Umbilical cord (tissue), 1 donor: ENCODE measurements at regions not wholly inside any gene's neighbourhood (a gene's known extent, or its start where the extent isn't known, plus 50 kb on each side); places are given as distances from the start of the nearest gene placed in this dataset.
A peak's percentile ranks its signal among the peaks of the same experiment; 100 is the strongest.
"Not testable (repeated sequence)": the region's sequence is repeated elsewhere in the genome, so short reads cannot be mapped to it uniquely, and the experiment has no call there.

ENCODE experiments used
- DNase-seq: peaks from one replicate; pipeline ENCODE4 v3.0.0-alpha.2; 2015; ENCODE audit warnings: low spot score

- no peak for DNase-seq
Measured at GRCh38 chr14:71240171-71240570, 332.9 kb downstream of the PCNX1 start.

DNA sequence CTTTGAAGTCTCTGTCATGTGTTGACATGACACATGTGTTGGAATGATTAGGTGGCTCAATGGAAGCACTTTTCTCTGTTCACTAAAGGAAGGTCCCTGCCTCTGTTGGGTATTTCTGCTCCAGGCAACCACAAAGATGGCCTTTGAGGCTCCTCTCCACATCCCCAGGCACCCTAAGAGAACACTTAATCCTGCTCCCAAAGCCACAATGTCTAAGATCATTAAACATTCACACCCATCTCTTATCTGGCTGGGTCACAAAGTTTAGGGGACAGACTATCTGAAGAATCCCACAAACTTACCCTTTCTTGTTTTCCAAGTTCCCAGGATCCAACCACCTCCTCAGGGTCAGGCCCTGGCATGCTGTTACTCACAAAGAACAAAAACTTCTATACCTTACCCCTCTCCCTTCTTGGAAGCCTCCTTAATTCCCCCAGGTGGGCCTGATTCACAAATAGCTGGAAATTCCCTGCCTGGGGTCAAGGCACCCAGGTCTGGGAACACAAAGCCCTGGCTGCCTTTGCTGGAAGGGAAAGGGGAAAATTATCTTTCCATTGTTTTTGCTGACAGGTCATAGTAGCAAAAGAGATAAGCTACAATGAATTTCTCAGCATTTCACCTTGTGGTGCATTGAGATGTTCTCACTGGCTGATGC lies 333.7 kb downstream of the PCNX1 start:
- no peak for DNase-seq

DNA sequence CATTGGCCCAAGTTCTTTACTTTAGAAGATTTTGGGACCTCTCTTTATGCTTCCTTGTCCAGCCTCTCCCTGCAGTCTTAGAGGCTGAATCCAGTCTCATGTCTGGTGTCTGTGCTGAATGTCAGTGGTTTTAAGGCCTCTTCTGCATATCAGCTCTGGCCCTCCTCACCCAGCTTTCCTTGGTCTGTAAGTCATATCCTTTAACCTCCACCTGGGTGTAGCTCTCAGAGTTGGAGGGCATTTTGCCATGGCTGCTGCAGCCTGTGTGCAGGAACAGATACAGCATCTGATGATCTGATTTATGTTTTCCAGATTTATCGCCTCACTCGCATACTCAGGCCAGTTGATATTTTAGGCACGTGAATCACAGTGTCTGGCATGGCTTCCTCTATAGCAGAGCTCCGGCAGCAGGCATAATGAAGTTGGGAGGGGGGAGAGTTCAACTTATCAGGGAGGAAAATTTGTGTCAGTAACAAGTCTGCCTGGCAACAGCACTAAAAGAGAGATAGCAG lies 335.0 kb downstream of the PCNX1 start:
- DNase-seq: peak; percentile 99

GRCh38 chr14:71243697-71244096 lies 336.4 kb downstream of the PCNX1 start:
- peak; percentile 93 for DNase-seq

DNA sequence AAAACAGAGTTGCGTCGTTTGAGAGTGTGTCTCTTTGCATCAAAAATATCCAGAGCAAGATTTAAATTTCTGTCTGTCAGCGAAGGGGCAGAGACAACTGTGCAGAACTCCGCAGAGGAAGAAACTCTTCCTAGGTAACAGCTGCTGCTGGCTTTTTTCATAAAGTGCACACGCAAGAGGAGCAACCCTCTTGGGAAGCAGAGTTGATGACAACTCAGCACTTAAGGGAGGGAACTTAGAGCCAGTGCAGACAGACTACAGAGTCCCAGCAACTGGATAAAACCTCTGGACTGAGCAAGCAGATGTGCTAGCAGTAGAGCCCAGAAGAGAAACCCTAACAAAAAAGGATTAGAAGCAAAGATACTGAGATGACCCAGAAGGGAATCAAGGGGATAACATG lies 337.1 kb downstream of the PCNX1 start:
- peak; percentile 92 for DNase-seq

DNA sequence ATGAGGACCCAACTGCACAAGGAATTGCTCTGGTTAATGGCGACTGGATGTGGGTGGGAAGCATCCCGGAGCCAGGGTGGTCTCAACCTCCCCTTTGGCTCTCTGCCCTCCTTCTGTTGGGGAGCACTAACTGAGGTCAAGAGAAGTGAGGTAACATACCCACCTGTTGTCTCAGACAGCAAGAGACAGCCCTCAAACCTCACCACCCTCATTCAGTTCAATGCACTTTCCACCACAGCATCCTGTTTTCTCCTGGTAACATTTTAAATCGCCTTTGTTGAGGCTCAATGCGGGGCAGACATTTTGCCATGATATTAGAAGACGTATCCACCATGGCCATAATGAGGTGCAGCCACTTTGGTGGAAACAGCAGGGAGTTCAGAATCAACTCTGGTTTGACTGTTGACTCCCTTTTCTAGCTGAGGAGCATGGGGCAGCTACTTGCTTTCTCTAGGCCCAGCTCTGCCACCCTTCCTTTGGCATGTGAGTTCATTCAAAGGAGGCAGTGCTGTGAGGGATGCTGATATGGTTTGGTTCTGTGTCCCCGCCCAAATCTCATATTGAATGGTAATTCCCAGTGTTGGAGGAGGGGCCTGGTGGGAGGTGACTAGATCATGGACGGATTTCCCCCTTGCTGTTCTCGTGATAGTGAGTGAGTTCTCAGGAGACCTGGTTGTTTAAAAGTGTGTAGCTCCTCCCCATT lies 338.6 kb downstream of the PCNX1 start:
- no peak for DNase-seq

DNA sequence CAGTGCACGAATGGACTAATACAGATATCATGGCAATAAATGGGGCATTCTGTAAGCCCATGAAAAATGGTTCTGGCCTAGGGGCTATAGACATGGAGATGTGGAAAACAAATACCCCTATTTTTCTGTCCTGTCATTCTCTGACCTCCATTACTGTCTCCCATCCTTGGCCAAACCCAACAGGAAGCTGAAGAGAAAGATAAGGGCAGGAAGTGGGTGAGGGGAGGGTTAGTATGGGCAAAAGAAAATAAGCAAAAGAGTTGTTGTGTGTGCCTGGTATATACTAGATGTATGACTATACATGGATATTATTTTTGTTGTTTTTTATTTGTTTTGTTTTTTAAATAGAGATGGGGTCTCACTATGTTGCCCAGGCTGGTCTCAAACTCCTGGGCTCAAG lies 339.3 kb downstream of the PCNX1 start:
- DNase-seq: no peak

DNA sequence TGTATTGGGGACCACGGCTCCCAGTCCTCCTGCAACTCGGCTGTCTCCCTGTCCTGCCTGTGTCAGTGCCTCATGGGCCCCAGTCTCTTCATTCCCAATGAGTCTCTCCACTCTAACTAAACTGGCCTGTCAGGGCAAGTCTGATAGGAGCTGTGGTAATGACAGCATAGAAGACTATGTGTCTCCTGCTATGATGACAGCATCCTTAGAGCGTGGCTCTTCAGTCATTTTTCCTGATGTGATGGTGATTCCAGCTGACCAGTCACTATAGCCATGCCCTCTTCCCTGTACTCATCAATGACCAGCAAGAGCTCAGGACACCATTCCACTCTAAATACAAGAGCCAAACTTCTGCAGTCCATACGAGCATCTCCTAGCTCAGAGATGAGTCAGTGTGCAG lies 339.8 kb downstream of the PCNX1 start:
- no peak for DNase-seq

DNA sequence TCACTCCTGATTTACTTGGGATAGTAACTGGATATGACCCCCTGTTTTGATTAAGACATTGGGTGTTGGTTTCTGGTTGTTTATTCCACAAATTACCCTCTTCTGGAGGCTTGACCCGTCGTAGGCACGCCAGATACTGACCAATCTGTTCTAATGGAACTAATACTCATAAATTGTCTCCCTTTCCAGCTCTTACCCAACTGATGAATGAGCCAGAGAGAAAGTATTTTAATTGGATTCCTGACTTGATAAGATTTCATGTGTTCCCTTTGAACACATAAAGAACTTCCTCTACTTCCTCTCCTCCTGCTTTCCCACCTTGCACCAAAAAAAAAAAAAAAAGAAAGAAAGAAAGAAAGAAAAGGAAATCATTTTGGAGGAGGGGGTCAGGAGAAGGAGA lies 340.9 kb downstream of the PCNX1 start:
- no peak for DNase-seq

DNA sequence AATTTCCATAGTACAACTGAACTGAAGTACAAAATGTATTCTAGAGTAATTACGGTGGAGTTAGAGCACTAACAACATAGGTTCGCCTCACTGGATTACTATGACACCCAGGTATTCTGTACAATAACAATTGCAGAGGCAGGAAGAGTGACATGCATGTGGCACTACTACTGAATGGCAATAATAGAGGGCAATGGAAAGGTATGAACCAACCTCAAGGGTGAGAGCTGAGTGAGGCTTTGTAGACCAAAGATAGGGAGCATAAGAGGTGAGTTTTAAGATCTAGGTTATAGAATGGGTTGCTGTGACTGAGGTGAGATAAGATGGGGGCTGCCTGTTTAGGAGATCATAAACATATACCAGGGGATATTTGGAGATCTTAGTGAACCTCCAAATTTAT lies 343.1 kb downstream of the PCNX1 start:
- DNase-seq: no peak

- DNase-seq: no peak
Measured at GRCh38 chr14:71250791-71251190, 343.5 kb downstream of the PCNX1 start.

GRCh38 chr14:71254091-71254719 lies 346.9 kb downstream of the PCNX1 start:
- not testable (repeated sequence) for DNase-seq

- no peak for DNase-seq
Measured at GRCh38 chr14:71261206-71261605, 353.9 kb downstream of the PCNX1 start.

DNA sequence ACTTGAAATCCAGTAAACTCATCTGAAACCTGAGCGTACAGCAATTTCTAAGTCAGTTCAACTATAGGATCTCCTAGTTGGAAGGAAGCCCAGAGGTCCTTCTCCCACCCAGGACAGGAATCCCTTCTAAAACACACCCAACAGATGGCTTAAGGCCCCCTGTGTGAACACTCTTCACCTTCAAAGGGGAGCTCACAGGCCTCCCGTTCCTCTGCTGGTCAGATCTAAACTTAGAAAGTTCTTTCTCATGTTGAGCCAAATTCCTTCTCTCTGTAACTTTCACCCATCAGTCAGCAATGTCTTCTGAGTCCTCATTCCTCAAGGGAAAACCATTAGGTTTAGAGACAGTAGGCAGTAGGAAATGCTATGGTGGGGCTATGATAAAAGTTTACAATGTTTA lies 355.2 kb downstream of the PCNX1 start:
- peak; percentile 69 for DNase-seq

- DNase-seq: no peak
Measured at GRCh38 chr14:71264260-71264659, 357.0 kb downstream of the PCNX1 start.

DNA sequence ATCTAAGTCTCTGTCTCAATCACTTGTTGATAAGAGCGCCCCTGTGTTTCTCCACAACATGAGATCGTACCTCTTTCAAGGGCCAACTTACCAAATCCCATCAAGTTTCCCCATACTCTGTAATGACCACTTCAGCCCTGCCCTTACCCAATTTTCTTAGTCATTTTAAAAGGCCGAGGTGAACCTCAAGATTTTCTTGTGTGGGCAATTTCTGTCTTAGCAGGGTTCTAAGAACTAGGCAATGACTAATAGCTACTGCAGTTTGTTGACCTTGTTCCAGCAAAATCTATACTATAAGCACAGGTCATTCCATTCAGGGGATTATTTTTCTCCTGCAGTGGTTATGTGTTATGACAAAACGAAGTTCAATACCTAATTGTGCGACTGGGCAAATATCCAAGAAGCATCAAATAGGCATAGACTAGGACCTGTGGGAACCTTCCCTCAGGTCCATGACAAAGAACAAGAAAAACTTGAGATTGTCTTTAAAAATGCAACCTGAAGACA lies 359.8 kb downstream of the PCNX1 start:
- no peak for DNase-seq

DNA sequence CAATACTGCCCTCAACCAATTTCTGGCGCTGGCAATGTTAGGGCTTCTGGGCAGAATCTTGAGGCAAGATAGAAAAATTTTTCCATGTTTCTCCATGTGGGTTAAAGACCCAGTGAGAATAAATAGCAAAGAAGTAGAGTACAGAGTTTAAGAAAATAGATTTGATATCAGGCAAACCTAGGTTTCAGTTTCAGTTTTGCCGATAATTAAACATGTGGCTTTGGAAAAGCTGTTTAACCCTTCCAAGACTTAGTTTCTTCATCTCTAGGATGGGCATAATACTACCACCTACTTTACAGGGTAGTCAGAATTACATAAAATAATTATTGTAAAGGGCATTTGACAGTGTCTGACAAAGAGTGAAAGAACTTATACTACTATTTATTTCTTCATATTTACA lies 360.4 kb downstream of the PCNX1 start:
- no peak for DNase-seq

GRCh38 chr14:71270111-71270510 lies 362.9 kb downstream of the PCNX1 start:
- no peak for DNase-seq

- no peak for DNase-seq
Measured at GRCh38 chr14:71271166-71271945, 364.1 kb downstream of the PCNX1 start.

- no peak for DNase-seq
Measured at GRCh38 chr14:71273366-71273765, 366.1 kb downstream of the PCNX1 start.

GRCh38 chr14:71284048-71284447 lies 376.8 kb downstream of the PCNX1 start:
- peak; percentile 26 for DNase-seq

GRCh38 chr14:71286126-71286525 lies 378.9 kb downstream of the PCNX1 start:
- no peak for DNase-seq
